ENCODE measurements at regions not wholly inside any gene's neighbourhood (a gene's known extent, or its start where the extent isn't known, plus 50 kb on each side); places are given as distances from the start of the nearest gene placed in this dataset.
"Not testable (repeated sequence)": the region's sequence is repeated elsewhere in the genome, so short reads cannot be mapped to it uniquely, and the experiment has no call there.

DNA sequence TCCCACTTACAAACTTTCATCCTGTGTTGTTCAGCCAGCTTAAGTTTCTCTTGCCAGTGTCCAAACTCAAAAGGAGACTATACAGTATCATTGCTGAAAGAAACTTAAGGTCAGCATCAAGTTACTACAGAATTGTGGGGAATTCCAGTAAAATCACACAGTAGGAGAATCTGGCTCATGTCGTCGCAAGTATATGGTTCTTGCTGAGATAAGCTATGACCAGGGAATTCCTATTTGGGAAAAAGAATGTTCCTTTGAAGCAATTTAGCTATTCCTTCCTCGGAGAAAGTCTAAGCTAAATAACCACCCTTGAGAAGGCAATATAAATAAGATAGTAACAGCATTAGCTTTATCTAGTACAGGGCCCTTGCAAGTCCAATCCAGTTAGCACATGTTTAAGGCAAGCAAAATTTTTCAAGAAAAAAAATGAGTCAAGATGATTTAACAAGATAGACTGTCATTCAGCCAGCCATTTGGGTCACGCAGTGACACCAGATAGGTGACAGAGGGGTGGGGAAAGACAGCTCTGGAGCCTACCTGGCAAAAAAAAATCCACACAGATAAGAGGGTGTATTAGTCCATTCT, 78.2 kb upstream of the THBS1 start:
- in situ Hi-C loops (cut with HindIII; ENCODE audit: low pct_unique_long_range_greater_than_20kb, low sequenced_read_pairs): no loop called here

DNA sequence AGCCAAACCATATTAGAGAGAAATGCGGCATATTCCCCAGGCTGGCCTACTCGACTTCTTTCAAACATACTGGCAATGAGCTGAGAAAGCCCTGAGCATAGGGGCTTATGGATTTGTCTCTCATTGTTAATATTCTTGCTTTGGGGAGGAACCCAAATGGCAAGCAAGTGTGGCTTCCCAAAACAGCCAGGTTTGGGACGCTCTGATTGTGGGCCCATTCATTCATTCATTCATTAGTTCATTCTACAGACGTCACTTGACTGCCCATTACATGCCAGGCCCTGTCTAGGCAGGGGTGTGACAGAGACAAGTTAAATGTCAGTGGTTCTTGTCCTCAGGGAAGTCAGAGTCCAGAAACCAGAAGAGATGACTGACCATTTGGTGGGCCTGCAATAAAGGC, 77.4 kb upstream of the THBS1 start:
- in situ Hi-C loops (cut with HindIII; ENCODE audit: low pct_unique_long_range_greater_than_20kb, low sequenced_read_pairs): no loop called here

More for the DNA sequence above, 78.2 kb upstream of the THBS1 start:
- no peak for DNase-seq (ENCODE audit: low read depth)

DNA sequence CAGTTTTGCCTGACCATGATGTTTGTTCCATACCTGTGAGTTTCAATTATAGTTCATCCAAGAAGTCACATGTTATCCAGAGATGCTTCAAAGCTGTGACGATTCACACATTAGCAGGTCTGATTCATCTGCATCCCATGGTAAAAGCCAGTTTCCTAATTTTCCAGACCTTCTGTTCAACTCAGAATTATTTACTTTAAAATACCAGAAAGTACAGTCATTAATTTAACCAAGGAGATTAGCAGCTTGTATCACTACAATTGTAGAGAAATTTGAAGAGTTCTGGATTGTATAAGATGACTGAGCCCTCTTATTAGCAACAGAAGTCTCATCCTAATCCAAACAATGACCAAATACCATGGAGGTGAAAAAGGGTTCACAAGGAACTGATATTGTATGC, 76.1 kb upstream of the THBS1 start:
- in situ Hi-C loops (cut with HindIII; ENCODE audit: low pct_unique_long_range_greater_than_20kb, low sequenced_read_pairs): no loop called here
- no peak for DNase-seq (ENCODE audit: low read depth)

More for the DNA sequence above, 77.4 kb upstream of the THBS1 start:
- DNase-seq (ENCODE audit: low read depth): no peak

DNA sequence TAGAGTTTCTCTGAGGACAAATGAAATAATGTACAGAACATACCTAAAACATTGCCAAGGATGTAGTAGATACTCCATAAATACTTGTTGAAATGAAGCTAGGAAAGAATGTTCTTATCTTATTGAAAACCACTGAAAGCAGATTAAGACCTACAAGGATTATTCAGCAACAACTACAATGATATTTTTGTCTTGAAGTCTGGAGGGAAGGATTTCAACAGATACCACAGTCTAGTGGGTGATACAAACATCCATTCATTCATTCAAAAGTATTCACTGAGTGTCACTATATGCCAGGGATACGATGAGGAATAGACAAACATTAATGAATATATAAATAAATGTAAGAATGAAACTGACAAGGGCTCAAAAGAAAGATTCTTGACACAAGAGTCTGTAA, 74.7 kb upstream of the THBS1 start:
- no peak for DNase-seq (ENCODE audit: low read depth)
- in situ Hi-C loops (cut with HindIII; ENCODE audit: low pct_unique_long_range_greater_than_20kb, low sequenced_read_pairs): no loop called here

DNA sequence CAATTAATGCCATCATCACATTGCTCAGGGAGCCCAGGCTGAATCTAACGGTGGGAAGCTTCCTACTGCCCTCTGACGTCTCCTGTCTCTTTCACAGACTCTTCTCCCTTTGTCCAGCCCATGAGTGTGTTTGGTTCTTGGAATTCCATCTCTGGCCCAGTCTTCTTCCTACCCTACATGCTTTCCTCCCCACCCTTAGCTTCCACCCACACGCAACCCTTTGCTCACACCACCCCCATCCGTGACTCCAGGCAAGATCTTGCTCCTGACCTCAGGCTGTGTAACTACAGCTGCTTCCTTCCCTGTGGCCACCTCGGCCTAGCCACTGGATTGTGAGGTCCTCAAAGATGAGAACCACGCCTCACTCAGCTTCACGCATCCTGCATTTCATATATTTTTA, 72.3 kb upstream of the THBS1 start:
- DNase-seq (ENCODE audit: low read depth): no peak
- in situ Hi-C loops (cut with HindIII; ENCODE audit: low pct_unique_long_range_greater_than_20kb, low sequenced_read_pairs): no loop called here

DNA sequence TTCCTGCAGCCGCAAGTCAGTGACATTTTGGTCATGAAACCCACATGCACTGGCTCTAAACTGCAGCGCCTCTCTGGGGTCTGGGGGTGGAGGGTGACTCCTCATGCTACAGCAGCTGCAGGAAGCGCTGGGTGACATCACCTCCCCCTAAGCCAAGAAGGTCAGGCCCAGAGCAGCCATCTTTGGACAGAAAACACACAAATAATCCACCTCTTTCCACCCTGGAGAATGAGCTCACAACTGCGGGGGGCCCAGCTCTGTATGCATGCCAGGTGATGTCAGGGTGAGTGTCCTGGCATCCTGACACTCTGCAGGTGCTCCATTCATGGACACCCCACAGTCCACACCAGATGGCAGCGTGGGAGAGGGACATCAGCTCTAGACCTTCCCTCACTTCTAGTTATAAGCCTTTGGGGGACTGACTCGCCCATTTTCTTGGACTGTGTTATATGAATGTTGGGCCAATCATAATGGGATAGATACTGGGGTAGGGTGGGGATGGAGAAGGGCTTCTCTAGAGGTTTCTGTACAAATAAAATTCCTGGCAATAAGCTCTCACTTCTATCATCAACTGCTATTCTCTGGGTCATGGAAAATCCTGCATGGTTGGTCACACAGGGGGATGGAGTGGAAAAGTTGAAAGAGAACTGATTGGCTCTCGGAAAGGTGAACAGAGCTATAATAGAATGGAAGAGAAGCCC, 70.7 kb upstream of the THBS1 start:
- in situ Hi-C loops (cut with HindIII; ENCODE audit: low pct_unique_long_range_greater_than_20kb, low sequenced_read_pairs): no loop called here
- DNase-seq (ENCODE audit: low read depth): no peak

DNA sequence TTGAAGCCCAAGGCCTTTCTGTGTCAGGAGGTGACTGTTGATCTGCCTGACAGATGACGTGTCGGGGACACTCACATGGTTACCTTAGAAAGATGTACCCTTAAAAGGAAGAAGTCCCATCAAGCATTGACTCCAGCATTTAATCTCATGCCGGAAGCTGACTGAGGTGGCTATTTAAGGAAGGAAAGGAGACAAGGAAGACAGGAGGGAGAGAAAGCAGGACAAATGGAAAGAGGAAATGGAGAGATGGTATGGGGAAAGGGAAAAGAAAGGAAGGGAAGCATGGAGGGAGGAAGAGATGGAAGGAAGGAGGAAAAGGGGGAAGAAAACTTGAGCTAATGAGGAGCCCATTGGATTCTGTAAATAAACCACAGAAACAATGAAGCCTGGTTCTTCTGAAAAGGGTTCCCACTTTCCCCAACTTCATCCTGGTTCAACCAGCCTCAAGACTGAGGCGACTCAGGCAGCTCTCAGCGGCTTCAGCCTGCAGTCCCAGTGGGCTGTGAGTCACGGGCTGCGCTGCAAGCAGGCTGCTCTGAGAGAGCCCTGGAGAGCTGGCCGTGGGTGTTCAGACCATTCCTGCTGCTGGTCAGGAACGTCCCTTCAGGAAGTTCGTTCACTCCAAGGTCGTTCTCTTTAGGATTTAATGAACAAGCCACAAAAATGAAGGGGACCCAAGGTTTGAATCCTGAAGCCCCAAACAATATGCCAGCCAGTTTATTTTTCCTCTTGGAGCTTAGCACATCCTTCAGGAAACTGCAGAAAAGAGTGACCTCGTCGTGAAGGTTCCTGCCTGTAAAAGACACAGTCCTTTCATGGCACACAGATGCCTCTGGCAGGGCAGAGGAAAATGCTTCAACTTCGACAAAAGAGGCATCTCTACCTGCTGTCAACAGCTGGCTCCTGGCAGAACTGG, 69.6 kb upstream of the THBS1 start:
- no peak for DNase-seq (ENCODE audit: low read depth)
- in situ Hi-C loops (cut with HindIII; ENCODE audit: low pct_unique_long_range_greater_than_20kb, low sequenced_read_pairs): no loop called here

DNA sequence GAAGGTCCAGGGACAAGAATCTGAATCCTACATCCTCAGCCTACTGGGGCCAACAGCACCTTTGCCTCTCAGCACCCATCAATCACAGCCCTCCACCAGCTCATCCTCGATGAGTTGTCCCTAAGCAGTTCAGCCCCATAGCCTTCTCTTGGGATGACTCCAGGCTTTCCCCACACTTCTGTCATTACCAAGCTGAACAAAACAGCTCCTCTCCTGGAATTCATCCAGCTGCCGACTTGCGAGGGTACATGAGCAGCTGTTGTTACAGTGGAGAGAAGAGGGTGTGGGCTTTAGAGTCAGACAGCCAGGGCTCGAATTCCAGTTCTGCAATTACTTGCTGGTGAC, 69.0 kb upstream of the THBS1 start:
- DNase-seq (ENCODE audit: low read depth): no peak

DNA sequence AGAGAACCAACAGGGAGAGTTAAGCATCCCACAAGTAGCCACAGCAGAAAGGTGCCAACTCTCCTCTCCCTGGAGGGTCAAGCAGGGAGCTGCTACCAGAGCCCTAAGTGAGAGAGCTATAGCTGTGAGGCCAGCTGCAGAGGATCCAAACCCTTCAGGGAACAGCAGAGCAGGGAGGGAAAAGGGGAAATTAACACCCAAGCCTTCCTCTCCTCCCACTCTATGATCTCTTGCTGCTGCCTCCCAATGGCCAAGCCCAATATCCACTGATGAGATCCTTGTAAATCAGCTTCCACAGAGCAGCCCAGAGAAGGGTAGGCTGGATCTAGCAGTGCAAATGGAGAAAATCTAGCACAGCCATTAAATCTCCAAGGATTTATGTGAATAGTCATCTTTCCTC, 68.2 kb upstream of the THBS1 start:
- DNase-seq (ENCODE audit: low read depth): no peak
- in situ Hi-C loops (cut with HindIII; ENCODE audit: low pct_unique_long_range_greater_than_20kb, low sequenced_read_pairs): no loop called here

More for the DNA sequence above, 69.0 kb upstream of the THBS1 start:
- in situ Hi-C loops (cut with HindIII; ENCODE audit: low pct_unique_long_range_greater_than_20kb, low sequenced_read_pairs): no loop called here

DNA sequence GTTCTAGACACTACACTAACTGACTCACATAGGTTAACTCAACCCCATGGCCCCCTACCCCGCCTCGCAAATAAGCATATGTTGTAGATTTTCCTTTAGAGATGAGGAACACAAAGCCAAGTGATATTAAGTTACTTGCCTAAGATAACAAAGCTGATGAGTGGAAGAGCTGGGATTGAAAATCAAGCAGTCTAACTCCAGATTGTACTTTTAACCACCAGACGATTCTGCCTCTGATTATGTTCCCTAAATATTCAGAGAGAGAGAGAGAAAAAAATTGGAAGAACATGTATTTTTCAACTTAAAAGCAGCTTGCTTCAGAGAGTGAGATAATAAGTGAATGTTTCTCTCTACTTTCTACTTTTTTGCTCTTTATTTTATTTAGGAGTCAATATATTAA, 66.9 kb upstream of the THBS1 start:
- no peak for DNase-seq (ENCODE audit: low read depth)
- in situ Hi-C loops (cut with HindIII; ENCODE audit: low pct_unique_long_range_greater_than_20kb, low sequenced_read_pairs): no loop called here

DNA sequence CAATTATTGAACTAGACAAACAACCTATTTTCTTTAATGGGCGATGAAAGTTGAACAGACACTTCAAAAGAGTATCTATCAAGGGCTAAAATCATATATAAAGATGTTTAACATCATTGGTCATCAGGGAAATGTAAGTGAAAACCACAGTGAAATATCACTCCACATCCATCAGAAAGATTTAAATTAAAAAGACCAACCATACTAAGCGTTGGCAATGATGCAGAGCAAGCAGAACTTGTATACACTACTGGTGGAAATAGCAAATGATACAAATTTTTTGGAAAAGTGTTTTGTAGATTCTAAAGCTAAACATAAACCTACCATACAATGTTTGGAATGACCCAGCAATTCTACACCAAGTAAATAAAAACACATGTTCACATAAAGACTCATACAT, 65.9 kb upstream of the THBS1 start:
- in situ Hi-C loops (cut with HindIII; ENCODE audit: low pct_unique_long_range_greater_than_20kb, low sequenced_read_pairs): no loop called here
- DNase-seq (ENCODE audit: low read depth): no peak

DNA sequence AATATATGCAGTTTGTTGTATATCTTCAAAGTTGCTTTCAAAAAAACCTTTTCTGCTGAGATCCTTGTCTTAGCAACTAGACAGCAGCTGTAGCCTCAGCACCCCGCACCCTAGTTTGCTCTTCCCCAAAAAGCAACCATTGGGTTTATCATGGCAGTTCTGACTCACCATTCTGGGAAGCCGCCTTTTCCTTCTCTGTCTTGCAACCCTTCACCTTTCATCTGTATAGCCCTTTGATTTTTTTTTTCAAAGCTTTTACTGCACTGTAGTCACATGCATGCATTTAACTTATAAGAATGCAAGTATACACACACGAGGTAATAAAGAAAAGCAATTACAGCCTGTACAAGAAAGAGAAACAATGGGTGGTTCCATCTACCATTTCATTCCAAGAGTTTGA, 65.1 kb upstream of the THBS1 start:
- no peak for DNase-seq (ENCODE audit: low read depth)
- in situ Hi-C loops (cut with HindIII; ENCODE audit: low pct_unique_long_range_greater_than_20kb, low sequenced_read_pairs): no loop called here

DNA sequence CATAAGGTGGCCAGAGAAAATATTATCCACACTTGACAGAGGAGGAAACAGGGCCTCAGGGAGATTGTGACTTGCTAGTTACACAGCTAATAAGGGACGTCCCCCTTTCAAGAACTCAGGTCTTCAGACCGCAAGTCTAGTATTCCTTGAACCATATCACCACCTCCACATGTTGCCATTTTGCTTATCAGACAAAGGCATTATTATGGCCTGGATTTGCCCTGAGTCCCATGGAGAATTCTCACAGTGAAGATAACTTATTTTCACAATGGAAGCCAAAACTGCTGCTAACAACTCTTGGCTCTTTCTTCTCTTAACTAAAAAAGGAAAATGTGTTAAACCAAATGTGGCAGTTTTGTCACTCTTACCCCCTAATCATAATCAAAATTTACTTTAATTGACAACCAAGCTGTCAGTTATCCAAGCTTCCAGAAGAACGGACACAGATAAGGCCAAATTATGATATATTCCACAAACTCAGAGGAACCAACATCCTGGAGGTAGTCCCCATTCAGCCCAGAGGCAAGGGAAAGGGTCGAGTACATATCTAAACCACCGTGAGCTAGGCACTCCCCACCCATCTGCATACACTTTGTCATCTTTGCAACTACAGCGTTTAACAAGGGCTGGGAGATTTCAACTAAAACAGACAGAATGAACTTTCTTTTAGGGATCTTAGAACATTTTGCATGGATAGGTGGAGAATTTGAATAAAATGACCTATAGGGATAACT, 63.6 kb upstream of the THBS1 start:
- in situ Hi-C loops (cut with HindIII; ENCODE audit: low pct_unique_long_range_greater_than_20kb, low sequenced_read_pairs): no loop called here
- DNase-seq (ENCODE audit: low read depth): no peak

DNA sequence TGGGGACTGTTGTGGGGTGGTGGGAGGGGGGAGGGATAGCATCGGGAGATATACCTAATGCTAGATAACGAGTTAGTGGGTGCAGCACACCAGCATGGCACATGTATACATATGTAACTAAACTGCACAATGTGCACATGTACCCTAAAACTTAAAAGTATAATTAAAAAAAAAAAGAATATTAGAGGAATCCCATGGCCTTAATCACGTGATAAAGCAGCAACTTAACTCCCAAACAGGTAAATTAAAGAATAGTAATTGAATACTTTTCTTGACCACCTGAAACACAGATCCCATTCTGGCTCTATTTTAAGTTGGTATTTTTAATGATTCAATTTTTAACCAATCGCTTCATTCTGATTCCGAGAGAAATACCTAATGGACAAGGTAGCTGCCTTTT, 56.9 kb upstream of the THBS1 start:
- DNase-seq (ENCODE audit: low read depth); in situ Hi-C loops (cut with HindIII; ENCODE audit: low pct_unique_long_range_greater_than_20kb, low sequenced_read_pairs): not testable (repeated sequence)

DNA sequence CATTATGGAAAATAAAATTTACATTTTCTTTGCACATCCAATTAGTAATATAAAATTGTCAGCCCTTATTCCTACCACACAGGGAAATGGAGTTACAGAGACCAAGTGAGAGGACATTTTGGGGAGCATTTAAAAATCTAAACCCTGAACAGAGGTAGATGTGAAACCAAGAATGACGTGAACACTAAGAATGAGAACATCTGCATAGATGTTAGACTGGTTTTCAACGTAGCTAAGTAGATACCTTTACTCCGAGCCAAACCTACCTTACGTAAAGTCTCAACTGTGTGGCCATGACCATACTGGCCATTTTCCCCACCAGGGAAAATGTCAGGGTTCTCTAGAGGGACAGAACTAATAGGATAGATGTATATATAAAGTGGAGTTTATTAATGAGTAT, 51.4 kb upstream of the THBS1 start:
- no peak for DNase-seq (ENCODE audit: low read depth)
- in situ Hi-C loops (cut with HindIII; ENCODE audit: low pct_unique_long_range_greater_than_20kb, low sequenced_read_pairs): no loop called here

DNA sequence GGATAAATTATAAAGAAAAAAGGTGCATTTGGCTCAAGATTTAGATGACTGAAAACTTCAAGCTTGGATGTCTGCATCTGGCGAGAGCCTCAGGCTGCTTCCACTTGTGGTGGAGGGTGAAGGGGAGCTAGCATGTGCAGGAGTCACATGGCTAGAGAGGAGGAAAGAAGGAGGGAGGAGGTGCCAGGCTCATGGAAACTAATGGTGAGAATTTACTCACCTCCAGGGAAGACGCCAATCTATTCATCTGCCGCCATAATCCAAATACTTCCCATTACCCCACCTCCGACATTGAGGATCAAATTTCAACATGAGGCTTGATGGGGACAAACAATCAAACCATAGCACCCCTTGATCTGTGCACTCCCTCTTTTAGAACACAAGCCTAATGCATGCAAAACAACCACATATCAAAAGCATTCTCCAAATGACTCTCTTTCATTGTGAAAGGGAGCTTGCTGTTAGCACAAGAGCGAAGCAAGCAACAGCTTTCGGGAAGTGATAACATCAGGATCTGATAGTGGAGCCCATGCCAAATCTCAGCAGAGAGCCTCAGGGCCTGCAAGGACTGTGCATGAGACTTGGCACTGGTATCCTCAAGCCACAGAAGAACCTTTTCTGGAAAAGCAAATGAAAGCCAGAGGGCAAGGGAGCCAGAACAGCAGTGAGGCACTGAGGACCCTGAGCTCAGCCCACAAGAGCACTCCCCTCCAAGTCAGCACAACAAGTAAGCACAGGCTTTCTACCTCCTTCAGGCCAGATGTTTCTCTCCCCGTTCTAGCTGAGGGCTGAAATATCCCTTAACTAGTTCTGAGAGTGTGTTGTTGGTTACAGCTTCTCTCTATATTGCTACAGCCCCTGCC, 50.2 kb upstream of the THBS1 start:
- in situ Hi-C loops (cut with HindIII; ENCODE audit: low pct_unique_long_range_greater_than_20kb, low sequenced_read_pairs): no loop called here

More for the DNA sequence above, 50.2 kb upstream of the THBS1 start:
- DNase-seq (ENCODE audit: low read depth): no peak
